IPS DF 6.9 (cell line): ENCODE measurements at regions not wholly inside any gene's neighbourhood (a gene's known extent, or its start where the extent isn't known, plus 50 kb on each side); places are given as distances from the start of the nearest gene placed in this dataset.

Experiments used
- DNase-seq: peaks from one replicate; pipeline ENCODE4 v3.0.0-alpha.2; 2013; ENCODE audit warnings: low read depth, low spot score
- H3K27ac ChIP-seq: one replicate; pipeline ENCODE4 v1.5.1; 2013; ENCODE audit warnings: low read length, control low read depth
- H3K27me3 ChIP-seq: 2 replicates; pipeline ENCODE4 v1.6.1; 2013; ENCODE audit warnings: mild to moderate bottlenecking, low read length; ENCODE audit not compliant: control insufficient read depth, insufficient read depth
- H3K36me3 ChIP-seq: 2 replicates; pipeline ENCODE4 v1.6.1; 2013; ENCODE audit warnings: low read length; ENCODE audit not compliant: control insufficient read depth, insufficient read depth
- H3K4me1 ChIP-seq: 2 replicates; pipeline ENCODE4 v1.6.1; 2013; ENCODE audit warnings: low read length; ENCODE audit not compliant: control insufficient read depth, insufficient read depth
- H3K4me3 ChIP-seq: 2 replicates; pipeline ENCODE4 v1.5.1; 2013; ENCODE audit warnings: mild to moderate bottlenecking, low read length
- H3K9me3 ChIP-seq: 2 replicates; pipeline ENCODE4 v1.6.1; 2013; ENCODE audit warnings: low read length, inconsistent platforms; ENCODE audit not compliant: control insufficient read depth, insufficient read depth
- WGBS: extraction: QIAGEN DNeasy Blood & Tissue Kit; methylation state at CpG from one replicate; pipeline ENCODE4 v1.1.7; 2013; ENCODE audit warnings: mixed read lengths, missing lambda C conversion rate; ENCODE audit not compliant: insufficient read length, insufficient coverage; 5-methylcytosine and 5-hydroxymethylcytosine counted together

DNA sequence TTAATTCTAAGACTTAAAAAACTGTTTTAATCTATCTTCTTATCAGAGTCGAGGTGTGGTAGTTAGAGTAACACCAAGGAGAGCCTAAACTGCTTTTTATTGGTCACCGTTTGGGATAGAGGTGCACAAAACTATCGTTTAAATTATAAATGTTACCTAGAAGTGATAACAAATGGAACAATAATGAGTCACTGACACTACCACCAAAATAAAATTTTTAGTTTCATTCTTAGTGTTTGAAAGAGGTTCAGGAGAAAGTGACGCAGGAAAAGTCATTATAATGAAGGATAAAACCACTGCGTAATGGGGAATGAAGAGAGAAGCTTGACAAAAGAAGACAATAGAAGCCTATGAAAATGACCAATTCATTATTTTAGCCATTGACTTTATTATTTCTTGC, 158.2 kb downstream of the COX18 start:
- Histone ChIP-seq H3K4me1 (no peaks in the 10 kb centered on the region), H3K27me3 (no peaks in the 10 kb centered on the region), H3K27ac (no peak overlapping the region), H3K36me3 (no peaks in the 10 kb centered on the region), H3K4me3 (no peak overlapping the region), H3K9me3 (no peaks in the 10 kb centered on the region)
- DNase-seq, result no peak
- no CpG with 5 or more reads among the region's 5 CpGs for WGBS

DNA sequence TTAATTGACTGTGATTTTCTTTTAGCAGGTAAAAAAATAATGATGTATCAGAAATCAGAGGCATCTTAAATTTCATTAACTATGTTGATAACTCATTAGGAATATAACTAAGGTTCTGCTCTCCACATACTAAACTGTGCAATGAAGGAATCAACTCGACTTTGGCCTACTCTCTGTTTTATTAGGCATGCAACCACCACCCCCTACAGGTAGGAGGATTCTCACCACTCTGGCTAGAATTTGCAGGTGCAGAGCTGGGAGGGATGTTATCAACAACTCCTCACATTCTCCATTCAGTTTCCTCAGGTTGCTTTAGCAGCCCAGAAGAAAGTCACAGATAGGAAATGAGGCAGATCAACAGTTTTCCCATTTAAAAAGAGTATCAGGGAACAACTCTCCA, 160.1 kb downstream of the COX18 start:
- no peaks in the 10 kb centered on the region for H3K9me3 ChIP-seq
- H3K27me3 ChIP-seq, result no peaks in the 10 kb centered on the region
- no peak overlapping the region for H3K4me3 ChIP-seq
- no peak for DNase-seq
- no peaks in the 10 kb centered on the region for H3K4me1 ChIP-seq
- H3K36me3 ChIP-seq, result no peaks in the 10 kb centered on the region
- WGBS, result no CpG with 5 or more reads among the region's 1 CpG
- H3K27ac ChIP-seq, result no peak overlapping the region

DNA sequence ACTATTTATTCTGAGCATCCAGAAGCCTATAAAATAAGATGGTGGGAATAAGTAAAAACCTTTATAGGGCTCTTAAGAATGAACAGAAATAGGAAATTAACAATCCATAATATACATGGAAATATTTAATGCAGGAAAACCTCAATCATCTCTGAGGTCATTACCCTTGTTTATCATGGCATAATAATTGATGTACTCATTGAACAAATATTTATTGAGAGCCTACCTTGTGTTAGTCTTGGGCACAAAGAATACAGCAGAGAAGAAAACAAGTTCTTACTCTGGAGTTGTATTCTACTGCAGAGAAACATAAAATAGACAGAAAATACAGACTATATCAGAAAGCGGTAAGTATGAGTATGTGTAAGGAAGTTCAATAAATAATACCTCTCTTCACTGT, 167.2 kb downstream of the COX18 start:
- Histone ChIP-seq H3K27ac (no peak overlapping the region), H3K36me3 (no peaks in the 10 kb centered on the region), H3K9me3 (no peaks in the 10 kb centered on the region), H3K4me3 (no peak overlapping the region), H3K4me1 (no peaks in the 10 kb centered on the region; the same call in 1 of the 2 replicates), H3K27me3 (no peaks in the 10 kb centered on the region)
- no CpG with 5 or more reads among the region's 1 CpG for WGBS
- DNase-seq, result no peak

DNA sequence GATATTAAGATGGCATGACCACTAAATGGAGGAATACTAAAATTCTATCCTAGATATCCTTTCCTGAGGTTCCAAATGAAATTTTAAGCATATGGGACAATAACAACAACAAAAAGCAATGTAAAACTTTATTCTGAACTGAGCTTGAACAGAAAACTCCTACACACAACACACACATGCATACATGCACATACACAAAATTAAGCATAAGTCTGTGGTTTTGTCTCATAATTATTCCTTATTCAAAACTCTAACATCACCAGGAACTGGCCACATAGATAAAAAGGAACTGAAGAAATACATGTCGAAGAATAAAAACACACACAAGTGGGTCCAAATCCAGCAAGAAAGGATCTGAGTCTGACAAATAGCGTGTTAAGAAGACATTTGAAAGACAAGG, 168.0 kb downstream of the COX18 start:
- no peaks in the 10 kb centered on the region for H3K9me3 ChIP-seq
- no CpG with 5 or more reads among the region's 2 CpGs for WGBS
- DNase-seq, result no peak
- H3K27me3 ChIP-seq, result no peaks in the 10 kb centered on the region
- no peak overlapping the region for H3K4me3 ChIP-seq
- no peak overlapping the region for H3K27ac ChIP-seq
- H3K4me1 ChIP-seq, result no peaks in the 10 kb centered on the region; the same call in 1 of the 2 replicates
- H3K36me3 ChIP-seq, result no peaks in the 10 kb centered on the region

DNA sequence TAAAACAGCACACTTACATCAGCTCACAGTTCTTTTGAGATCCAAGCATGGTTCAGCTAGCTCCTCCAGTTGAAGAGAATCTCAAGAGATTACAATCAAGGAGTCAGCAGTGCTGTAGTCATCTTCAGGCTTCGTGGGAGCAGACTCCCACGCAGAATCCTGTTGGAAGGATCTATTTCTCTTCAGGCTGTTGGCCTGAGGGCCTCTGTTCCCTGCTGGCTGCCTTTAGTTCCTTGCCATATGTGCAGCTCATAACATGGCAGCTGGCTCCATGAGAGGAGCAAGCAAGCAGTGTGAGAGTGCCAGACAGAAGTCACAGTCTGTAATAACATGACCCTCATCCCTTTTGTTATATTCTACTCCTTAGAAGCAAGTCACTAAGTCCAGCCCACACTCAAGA, 168.6 kb downstream of the COX18 start:
- Histone ChIP-seq H3K27ac (no peak overlapping the region), H3K4me3 (no peak overlapping the region), H3K9me3 (no peaks in the 10 kb centered on the region), H3K27me3 (no peaks in the 10 kb centered on the region), H3K36me3 (no peaks in the 10 kb centered on the region), H3K4me1 (no peaks in the 10 kb centered on the region; the same call in 1 of the 2 replicates)
- WGBS, result no CpG with 5 or more reads among the region's 2 CpGs
- DNase-seq, result no peak

DNA sequence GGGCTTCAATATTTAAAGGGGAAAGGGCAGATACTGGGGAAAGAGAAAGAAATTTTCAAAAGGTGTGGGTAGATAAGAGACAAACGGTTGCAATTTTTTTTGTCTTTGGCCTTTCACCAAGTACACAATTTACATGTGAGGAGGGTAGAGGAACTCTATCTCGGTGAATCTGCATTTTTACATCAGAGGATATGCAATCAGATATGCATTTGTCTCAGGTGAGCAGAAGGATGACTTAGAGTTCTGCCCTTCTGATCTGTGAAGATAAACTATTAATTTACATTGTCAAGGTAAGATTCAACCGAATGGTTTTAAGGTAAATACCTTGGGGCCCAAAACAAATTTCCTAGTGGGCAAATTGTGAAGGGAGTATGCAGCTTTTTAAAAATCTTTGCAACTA, 169.9 kb downstream of the COX18 start:
- Histone ChIP-seq H3K36me3 (no peaks in the 10 kb centered on the region), H3K27me3 (no peaks in the 10 kb centered on the region), H3K27ac (no peak overlapping the region), H3K4me3 (no peak overlapping the region), H3K9me3 (no peaks in the 10 kb centered on the region), H3K4me1 (no peaks in the 10 kb centered on the region; the same call in 1 of the 2 replicates)
- no peak for DNase-seq
- WGBS, result no CpG with 5 or more reads among the region's 3 CpGs

DNA sequence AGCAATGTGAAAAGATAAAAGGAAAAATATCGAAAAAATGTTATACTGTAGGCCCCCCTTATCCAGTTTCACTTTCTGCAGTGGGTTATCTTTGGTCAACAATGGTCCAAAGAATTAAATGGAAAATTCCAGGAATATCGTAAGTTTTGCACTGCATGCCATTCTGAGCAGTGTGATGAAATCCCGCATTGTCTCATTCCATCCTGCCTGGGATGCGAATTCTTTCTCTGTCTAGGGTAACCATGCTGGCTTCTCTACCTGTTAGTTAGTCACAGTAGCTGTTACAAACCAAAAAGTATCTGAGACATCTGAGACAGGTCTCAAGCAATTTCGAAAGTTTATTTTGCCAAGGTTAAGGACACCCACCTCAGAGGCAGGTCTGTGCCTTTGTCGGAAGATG, 170.3 kb downstream of the COX18 start:
- H3K27me3 ChIP-seq, result no peaks in the 10 kb centered on the region
- no peak overlapping the region for H3K27ac ChIP-seq
- no CpG with 5 or more reads among the region's 6 CpGs for WGBS
- no peaks in the 10 kb centered on the region for H3K36me3 ChIP-seq
- no peaks in the 10 kb centered on the region; the same call in 1 of the 2 replicates for H3K4me1 ChIP-seq
- no peak overlapping the region for H3K4me3 ChIP-seq
- no peaks in the 10 kb centered on the region for H3K9me3 ChIP-seq
- DNase-seq, result no peak

DNA sequence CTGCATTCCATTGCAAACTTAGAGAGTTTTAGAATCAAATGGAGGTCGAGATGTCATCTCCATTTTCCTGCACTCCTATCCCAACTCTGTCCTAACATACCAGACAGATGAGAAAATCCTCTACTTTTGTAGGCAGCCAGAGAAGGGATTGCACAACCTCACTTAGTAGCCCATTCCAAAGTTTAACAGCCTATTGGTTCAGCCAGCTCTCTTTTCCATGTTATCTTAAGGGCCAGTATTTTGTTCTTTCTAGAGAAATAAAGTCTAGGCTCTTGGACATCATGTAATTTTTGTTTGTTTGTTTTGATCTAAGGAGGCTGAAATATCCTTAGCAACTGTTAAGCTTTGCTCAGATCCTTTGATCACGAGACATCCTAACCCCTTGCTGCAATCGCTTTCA, 173.0 kb downstream of the COX18 start:
- Histone ChIP-seq H3K27me3 (no peaks in the 10 kb centered on the region), H3K4me1 (no peaks in the 10 kb centered on the region; the same call in 1 of the 2 replicates), H3K4me3 (no peak overlapping the region), H3K27ac (no peak overlapping the region), H3K36me3 (no peaks in the 10 kb centered on the region), H3K9me3 (no peaks in the 10 kb centered on the region)
- no peak for DNase-seq
- WGBS, result no CpG with 5 or more reads among the region's 3 CpGs

DNA sequence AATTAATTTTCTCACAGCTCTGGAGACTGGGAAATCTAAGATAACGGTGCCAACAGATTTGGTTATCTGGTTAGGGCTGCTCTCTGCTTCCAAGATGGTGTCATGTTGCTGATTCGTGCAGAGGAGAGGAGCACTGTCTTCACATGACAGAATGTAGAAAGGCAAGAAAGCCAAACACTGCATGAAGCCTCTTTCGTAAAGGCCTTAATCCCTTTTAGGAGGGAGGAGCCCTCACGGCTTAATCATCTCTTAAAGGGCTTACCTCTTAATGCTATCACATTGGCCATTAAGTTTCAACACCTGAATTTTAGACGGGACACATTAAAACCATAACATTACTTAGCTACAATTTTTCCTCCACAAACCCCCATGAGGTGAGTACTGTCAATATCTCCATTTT, 174.1 kb downstream of the COX18 start:
- Histone ChIP-seq H3K9me3 (no peaks in the 10 kb centered on the region), H3K36me3 (no peaks in the 10 kb centered on the region), H3K27me3 (no peaks in the 10 kb centered on the region), H3K4me1 (no peaks in the 10 kb centered on the region; the same call in 1 of the 2 replicates), H3K27ac (no peak overlapping the region), H3K4me3 (no peak overlapping the region)
- WGBS, result no CpG with 5 or more reads among the region's 5 CpGs
- no peak for DNase-seq

DNA sequence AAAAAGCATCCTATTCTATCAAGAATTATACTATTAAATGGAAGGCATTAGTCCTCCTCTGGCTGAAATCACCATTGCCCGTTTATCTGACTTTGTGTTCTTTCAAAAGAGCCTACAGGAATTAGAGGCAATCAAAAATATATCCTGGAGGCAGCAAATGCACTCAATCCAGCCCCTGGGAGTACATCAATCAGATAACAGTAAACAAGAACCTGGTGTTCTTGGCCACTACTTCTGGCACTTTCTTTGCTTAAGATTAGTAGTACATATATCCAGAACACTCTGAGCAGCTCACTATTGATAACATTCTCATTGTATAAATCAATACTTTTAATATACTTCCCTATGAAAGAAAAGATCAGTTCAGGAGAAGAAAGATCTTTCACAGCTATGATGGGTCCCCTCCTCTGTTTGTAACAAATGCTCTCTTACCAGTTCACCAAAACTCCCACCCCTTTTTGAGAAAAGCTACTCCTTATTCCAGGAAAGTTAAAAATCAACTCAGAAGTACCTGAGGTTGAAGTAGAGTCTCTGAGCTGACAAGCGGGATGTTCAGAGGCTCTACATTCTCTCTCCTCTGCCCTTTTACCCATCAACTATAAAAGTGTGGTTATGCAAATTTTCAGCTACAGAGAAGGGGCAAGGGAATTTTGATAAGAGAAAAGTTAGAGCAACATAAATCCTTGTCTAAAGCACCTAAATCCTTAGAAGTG, 176.0 kb downstream of the COX18 start:
- Histone ChIP-seq H3K4me3 (no peak overlapping the region), H3K36me3 (no peaks in the 10 kb centered on the region), H3K27ac (no peak overlapping the region), H3K27me3 (no peaks in the 10 kb centered on the region), H3K9me3 (no peaks in the 10 kb centered on the region), H3K4me1 (no peaks in the 10 kb centered on the region)
- no peak for DNase-seq
- WGBS, result no CpG with 5 or more reads among the region's 2 CpGs

DNA sequence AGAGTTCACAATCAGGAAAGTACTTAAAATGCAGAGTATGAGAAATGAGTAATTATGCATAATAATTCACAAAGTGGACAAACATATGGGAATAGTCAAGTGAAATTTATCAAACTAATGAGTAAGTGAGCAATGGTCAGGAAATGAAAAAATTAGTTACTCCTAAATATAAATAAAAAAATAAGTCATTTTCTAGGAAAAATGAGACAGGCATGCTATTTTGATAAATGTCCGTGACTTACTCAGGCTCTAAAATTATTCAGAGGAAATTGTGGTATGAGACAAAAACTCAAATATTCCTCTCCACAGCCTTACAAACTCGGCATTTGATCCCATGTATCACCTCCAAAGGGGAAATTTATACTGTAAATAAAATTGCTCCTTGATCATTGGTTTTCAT, 181.2 kb downstream of the COX18 start:
- Histone ChIP-seq H3K27me3 (no peaks in the 10 kb centered on the region), H3K27ac (no peak overlapping the region), H3K36me3 (no peaks in the 10 kb centered on the region), H3K9me3 (no peaks in the 10 kb centered on the region), H3K4me3 (no peak overlapping the region), H3K4me1 (no peaks in the 10 kb centered on the region; the same call in 1 of the 2 replicates)
- no CpG with 5 or more reads among the region's 2 CpGs for WGBS
- DNase-seq, result no peak
